ENCODE measurements at regions not wholly inside any gene's neighbourhood (a gene's known extent, or its start where the extent isn't known, plus 50 kb on each side); places are given as distances from the start of the nearest gene placed in this dataset.
A peak's percentile ranks its signal among the peaks of the same experiment; 100 is the strongest.

- Histone ChIP-seq H3K4me1 (ENCODE audit: control insufficient read depth, extremely low read depth, insufficient read depth, low read length) (no peaks in the 10 kb centered on the region), H3K9ac (ENCODE audit: insufficient read depth, low read length) (no peak overlapping the region), H3K36me3 (ENCODE audit: control insufficient read depth, insufficient read depth, low read length) (no peaks in the 10 kb centered on the region), H2AFZ (ENCODE audit: low read length) (no peak overlapping the region), H3K79me2 (ENCODE audit: control insufficient read depth, insufficient read depth, low read length) (no peaks in the 10 kb centered on the region), H3K27ac (ENCODE audit: insufficient read depth, low read length) (no peak overlapping the region), H3K9me3 (ENCODE audit: control insufficient read depth, insufficient read depth, low read depth, low read length) (no peaks in the 10 kb centered on the region), H4K20me1 (ENCODE audit: control insufficient read depth, extremely low read depth, insufficient read depth, low read length) (no peaks in the 10 kb centered on the region), H3K4me3 (replicated peaks in 1 of 4; ENCODE audit: control extremely low read depth in 1 of 4, insufficient read depth in 1 of 4, low read depth in 3 of 4, low read length in 4 of 4) (no peak overlapping the region), H3K4me2 (ENCODE audit: extremely low read depth, insufficient read depth, low read length) (no peak overlapping the region), H3K27me3 (ENCODE audit: control insufficient read depth, insufficient read depth, low read length) (peaks cover 5% of the 10 kb centered on the region)
- TF ChIP-seq EZH2 (IDR thresholded peaks at IDR 0.05; ENCODE audit: low read length, missing control alignments), result no peak
- no peak for TF ChIP-seq CTCF (conservative IDR thresholded peaks at IDR 0.05 in 1 of 2, IDR thresholded peaks at IDR 0.05 in 1 of 2; ENCODE audit: low read depth in 1 of 2, low read length in 2 of 2)
- DNase-seq (ENCODE audit: low read depth in 2 of 2), result no peak
These were observed 87.1 kb upstream of the VEPH1 start for GRCh38 chr3:157590273-157590672.

GRCh38 chr3:157589211-157589610 lies 86.0 kb upstream of the VEPH1 start:
- no peak overlapping the region for H3K4me2 ChIP-seq (ENCODE audit: extremely low read depth, insufficient read depth, low read length)
- H3K27me3 ChIP-seq (ENCODE audit: control insufficient read depth, insufficient read depth, low read length), result peaks cover 4% of the 10 kb centered on the region
- no peak overlapping the region for H3K4me3 ChIP-seq (replicated peaks in 1 of 4; ENCODE audit: control extremely low read depth in 1 of 4, insufficient read depth in 1 of 4, low read depth in 3 of 4, low read length in 4 of 4)
- H3K27ac ChIP-seq (ENCODE audit: insufficient read depth, low read length), result no peak overlapping the region
- no peaks in the 10 kb centered on the region for H3K9me3 ChIP-seq (ENCODE audit: control insufficient read depth, insufficient read depth, low read depth, low read length)
- H3K79me2 ChIP-seq (ENCODE audit: control insufficient read depth, insufficient read depth, low read length), result no peaks in the 10 kb centered on the region
- H3K9ac ChIP-seq (ENCODE audit: insufficient read depth, low read length), result no peak overlapping the region
- no peak overlapping the region for H2AFZ ChIP-seq (ENCODE audit: low read length)
- no peaks in the 10 kb centered on the region for H3K4me1 ChIP-seq (ENCODE audit: control insufficient read depth, extremely low read depth, insufficient read depth, low read length)
- no peaks in the 10 kb centered on the region for H4K20me1 ChIP-seq (ENCODE audit: control insufficient read depth, extremely low read depth, insufficient read depth, low read length)
- no peaks in the 10 kb centered on the region for H3K36me3 ChIP-seq (ENCODE audit: control insufficient read depth, insufficient read depth, low read length)
- DNase-seq (ENCODE audit: low read depth in 2 of 2), result peak in 1 of 2 donors; percentile 24
- no peak for TF ChIP-seq EZH2 (IDR thresholded peaks at IDR 0.05; ENCODE audit: low read length, missing control alignments)
- TF ChIP-seq CTCF (conservative IDR thresholded peaks at IDR 0.05 in 1 of 2, IDR thresholded peaks at IDR 0.05 in 1 of 2; ENCODE audit: low read depth in 1 of 2, low read length in 2 of 2), result no peak

- H3K9me3 ChIP-seq (ENCODE audit: control insufficient read depth, insufficient read depth, low read depth, low read length), result no peaks in the 10 kb centered on the region
- H3K9ac ChIP-seq (ENCODE audit: insufficient read depth, low read length), result no peak overlapping the region
- no peaks in the 10 kb centered on the region for H3K79me2 ChIP-seq (ENCODE audit: control insufficient read depth, insufficient read depth, low read length)
- H3K4me3 ChIP-seq (replicated peaks in 1 of 4; ENCODE audit: control extremely low read depth in 1 of 4, insufficient read depth in 1 of 4, low read depth in 3 of 4, low read length in 4 of 4), result no peak overlapping the region
- no peak for TF ChIP-seq EZH2 (IDR thresholded peaks at IDR 0.05; ENCODE audit: low read length, missing control alignments)
- no peak for TF ChIP-seq CTCF (conservative IDR thresholded peaks at IDR 0.05 in 1 of 2, IDR thresholded peaks at IDR 0.05 in 1 of 2; ENCODE audit: low read depth in 1 of 2, low read length in 2 of 2)
- no peaks in the 10 kb centered on the region for H3K4me1 ChIP-seq (ENCODE audit: control insufficient read depth, extremely low read depth, insufficient read depth, low read length)
- peaks cover 5% of the 10 kb centered on the region for H3K27me3 ChIP-seq (ENCODE audit: control insufficient read depth, insufficient read depth, low read length)
- no peak overlapping the region for H3K27ac ChIP-seq (ENCODE audit: insufficient read depth, low read length)
- no peaks in the 10 kb centered on the region for H4K20me1 ChIP-seq (ENCODE audit: control insufficient read depth, extremely low read depth, insufficient read depth, low read length)
- H3K4me2 ChIP-seq (ENCODE audit: extremely low read depth, insufficient read depth, low read length), result no peak overlapping the region
- DNase-seq (ENCODE audit: low read depth in 2 of 2), result no peak
- H2AFZ ChIP-seq (ENCODE audit: low read length), result no peak overlapping the region
- H3K36me3 ChIP-seq (ENCODE audit: control insufficient read depth, insufficient read depth, low read length), result no peaks in the 10 kb centered on the region
These were observed 85.3 kb upstream of the VEPH1 start for GRCh38 chr3:157588386-157589060.
